A549 (cell line): ENCODE measurements at regions not wholly inside any gene's neighbourhood (a gene's known extent, or its start where the extent isn't known, plus 50 kb on each side); places are given as distances from the start of the nearest gene placed in this dataset.

Experiments used
- ATAC-seq, 2 experiments: fragments of 200-7000 bp in 1 of 2; fragments of >200 bp in 1 of 2; cut with Nextera tagmentation in 1 of 2; cut with Tn5 transposase in 1 of 2; 3 replicates each; pipeline versions ENCODE4 v1.8.0 to v1.9.1; 2018 to 2020; ENCODE audit warnings: mild to moderate bottlenecking in 1 of 2, moderate library complexity in 1 of 2
- CTCF ChIA-PET: fragments of 300-600 bp; sonication (Branson Sonifier 250); formaldehyde crosslinking; extraction: SDS; loops from one replicate; lab custom pipeline; 2021; ENCODE audit warnings: antibody characterized with exemption, inconsistent platforms; lab: Yijun Ruan, JAX
- POLR2A ChIA-PET: fragments of 350-600 bp; formaldehyde crosslinking; extraction: SDS; loops from one replicate; lab custom pipeline; 2021; ENCODE audit warnings: antibody characterized with exemption, inconsistent platforms; lab: Yijun Ruan, JAX
- DNase-seq, 2 experiments: peaks; one replicate each; pipeline versions ENCODE4 v3.0.0 to v3.0.0-alpha.2; 2011 to 2016; ENCODE audit warnings: low read depth in 1 of 2, low spot score in 1 of 2
- FAIRE-seq: peaks from 2 replicates; lab custom pipeline; 2011; peaks lifted over from hg19 to GRCh38; lab: Jason Lieb, UNC
- H3K27ac ChIP-seq, 2 experiments: fragments of >200 bp; sonication (Bioruptor Twin); formaldehyde crosslinking; 3 replicates each; pipeline ENCODE4 v1.5.1; 2016 to 2017
- H3K4me1 ChIP-seq: fragments of >200 bp; sonication (Bioruptor Twin); formaldehyde crosslinking; 3 replicates; pipeline ENCODE4 v1.6.1; 2016
- H3K4me2 ChIP-seq: fragments of >200 bp; sonication (Bioruptor Twin); formaldehyde crosslinking; 3 replicates; pipeline ENCODE4 v1.6.1; 2016
- H3K4me3 ChIP-seq: fragments of >200 bp; sonication (Bioruptor Twin); formaldehyde crosslinking; 3 replicates; pipeline ENCODE4 v1.5.1; 2016
- H3K9me3 ChIP-seq: fragments of >200 bp; sonication (Bioruptor Twin); formaldehyde crosslinking; 3 replicates; pipeline ENCODE4 v1.6.1; 2016
- ATOH8 ChIP-seq: fragments of 250-450 bp; sonication (Bioruptor Pico); IDR thresholded peaks from 2 replicates; pipeline ENCODE4 v1.5.0; 2020; ENCODE audit warnings: low read depth, mild to moderate bottlenecking, moderate library complexity
- CHD2 ChIP-seq: fragments of 150-350 bp; IDR thresholded peaks from 2 replicates; pipeline ENCODE4 v1.6.1; 2014; ENCODE audit warnings: low read length; ENCODE audit not compliant: partially characterized antibody
- CTCF ChIP-seq: fragments of >200 bp; sonication (Bioruptor Twin); formaldehyde crosslinking; IDR thresholded peaks from 3 replicates; pipeline ENCODE4 v1.5.1; 2016
- EHF ChIP-seq: fragments of 250-450 bp; sonication (Bioruptor Pico); IDR thresholded peaks from 2 replicates; pipeline ENCODE4 v1.5.0; 2020; ENCODE audit warnings: mild to moderate bottlenecking
- ELK1 ChIP-seq: fragments of 150-350 bp; IDR thresholded peaks from 2 replicates; pipeline ENCODE4 v1.6.1; 2014; ENCODE audit warnings: low read depth, mild to moderate bottlenecking, low read length
- EP300 ChIP-seq, 2 experiments: fragments of >200 bp; sonication (Bioruptor Twin); formaldehyde crosslinking; IDR thresholded peaks; 2 replicates in 1 of 2; 3 replicates in 1 of 2; pipeline ENCODE4 v1.6.1; 2016 to 2017
- ESRRA ChIP-seq: fragments of 150-350 bp; IDR thresholded peaks from 2 replicates; pipeline ENCODE4 v1.6.1; 2014; ENCODE audit warnings: mild to moderate bottlenecking, low read length, borderline replicate concordance
- HOXB13 ChIP-seq: fragments of 250-450 bp; sonication (Bioruptor Pico); IDR thresholded peaks from 2 replicates; pipeline ENCODE4 v1.5.0; 2020; ENCODE audit warnings: low read depth, mild to moderate bottlenecking, moderate library complexity
- JUN ChIP-seq, 2 experiments: fragments of >200 bp; sonication (Bioruptor Twin); formaldehyde crosslinking; IDR thresholded peaks; 2 replicates in 1 of 2; 3 replicates in 1 of 2; pipeline ENCODE4 v1.6.1; 2016 to 2017
- NFE2L2 ChIP-seq: fragments of 150-350 bp; conservative IDR thresholded peaks from 2 replicates; pipeline ENCODE4 v1.6.1; 2014; ENCODE audit warnings: low read length
- RAD21 ChIP-seq, 2 experiments: fragments of >200 bp in 1 of 2; sonication (Bioruptor Twin) in 1 of 2; formaldehyde crosslinking in 1 of 2; IDR thresholded peaks in 1 of 2; conservative IDR thresholded peaks in 1 of 2; 2 replicates in 1 of 2; 3 replicates in 1 of 2; pipeline ENCODE4 v1.6.1; 2012 to 2018; ENCODE audit warnings: inconsistent platforms in 1 of 2
- RARB ChIP-seq: fragments of 250-450 bp; sonication (Bioruptor Pico); IDR thresholded peaks from 2 replicates; pipeline ENCODE4 v1.8.0; 2021; ENCODE audit warnings: mild to moderate bottlenecking, moderate library complexity
- RFX5 ChIP-seq: fragments of 450-650 bp; IDR thresholded peaks from 2 replicates; pipeline ENCODE4 v1.7.1; 2014; ENCODE audit warnings: antibody characterized with exemption, mild to moderate bottlenecking, moderate library complexity
- RNF2 ChIP-seq: fragments of 200-600 bp; sonication (generic); IDR thresholded peaks from 2 replicates; pipeline ENCODE4 v1.6.1; 2016; ENCODE audit warnings: low read depth, mild to moderate bottlenecking, antibody characterized with exemption, moderate library complexity, borderline replicate concordance
- SMC3 ChIP-seq: fragments of >200 bp; sonication (Bioruptor Twin); formaldehyde crosslinking; IDR thresholded peaks from 3 replicates; pipeline ENCODE4 v1.6.1; 2018; ENCODE audit warnings: inconsistent platforms
- ZC3H11A ChIP-seq: fragments of 450-650 bp; IDR thresholded peaks from 2 replicates; pipeline ENCODE4 v1.6.1; 2014; ENCODE audit warnings: antibody characterized with exemption, mild to moderate bottlenecking
- ZFP36 ChIP-seq: fragments of 450-650 bp; IDR thresholded peaks from 2 replicates; pipeline ENCODE4 v1.6.1; 2014; ENCODE audit warnings: borderline replicate concordance; ENCODE audit not compliant: partially characterized antibody
- ZNF302 ChIP-seq: fragments of 250-450 bp; sonication (Bioruptor Pico); IDR thresholded peaks from 2 replicates; pipeline ENCODE4 v1.9.0; 2021; ENCODE audit warnings: inconsistent platforms, mild to moderate bottlenecking, moderate library complexity
- WGBS: methylation state at CpG from one replicate; pipeline ENCODE4 v1.1.6; 2017; ENCODE audit errors: missing lambda C conversion rate; 5-methylcytosine and 5-hydroxymethylcytosine counted together
- TF ChIP-seq, protein P1 (sequence below): IDR thresholded peaks from 2 replicates; pipeline ENCODE4 v1.6.1; 2012

DNA sequence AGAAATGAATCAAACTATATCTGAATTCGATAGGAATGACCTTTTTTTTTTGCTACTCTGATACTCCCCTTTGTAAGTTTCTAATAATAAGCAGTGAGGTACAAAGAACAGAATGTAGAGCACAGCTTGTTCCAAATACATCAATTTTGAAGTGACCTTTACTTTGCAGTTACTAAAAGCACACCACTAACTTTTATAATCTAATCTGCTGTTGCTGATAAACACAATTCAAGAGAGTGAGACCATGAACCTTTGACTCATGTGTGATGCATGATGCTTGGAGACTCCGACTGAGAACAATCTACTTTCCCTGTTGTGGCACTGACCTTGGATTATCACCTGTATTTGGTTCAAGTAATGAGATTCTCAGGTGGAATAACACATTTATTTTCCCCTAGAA, 91.6 kb upstream of the GNPDA2 start (continued):
- TF ChIP-seq ZC3H11A, result no peak
- no peak for TF ChIP-seq SMC3
- no peak for TF ChIP-seq EP300 (IDR thresholded peaks at IDR 0.05)

DNA sequence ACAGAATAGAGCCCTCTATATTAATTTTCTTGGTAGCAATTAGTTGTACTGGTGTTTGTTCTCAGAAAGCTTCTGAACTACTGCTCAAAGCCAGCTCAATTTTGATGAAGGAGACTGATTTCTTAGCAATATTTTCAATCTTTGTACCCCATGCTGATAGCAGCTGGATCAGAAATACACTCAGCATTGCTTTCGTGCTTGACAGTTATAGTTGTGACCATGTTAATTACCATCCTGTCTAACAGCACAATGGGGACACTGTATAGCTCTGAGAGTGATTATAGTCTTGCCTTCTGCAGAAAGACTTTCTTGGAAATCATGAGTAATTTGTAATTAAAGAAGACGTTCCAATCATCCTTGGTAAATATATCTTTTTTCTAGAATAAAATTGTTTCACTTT, 79.7 kb upstream of the GNPDA2 start:
- no peaks in the 10 kb centered on the region for H3K9me3 ChIP-seq
- ChIA-PET POLR2A (no interaction called here), CTCF (no interaction called here)
- H3K4me3 ChIP-seq, result no peak overlapping the region
- TF ChIP-seq ZFP36 (no peak), JUN (IDR thresholded peaks at IDR 0.05) (no peak), ELK1 (no peak), RAD21 (conservative IDR thresholded peaks at IDR 0.05 in 1 of 2, IDR thresholded peaks at IDR 0.05 in 1 of 2) (no peak), CHD2 (no peak), ZNF302 (CRISPR knock-in tag) (no peak)
- TF ChIP-seq, all 56 proteins: peak for 0
- DNase-seq (no peak), ATAC-seq (no peak), FAIRE-seq (no peak)
- WGBS, result 2% methylated on average over 2 of the region's 2 CpGs
- no peak overlapping the region for H3K27ac ChIP-seq
- no peak overlapping the region for H3K4me2 ChIP-seq
- H3K4me1 ChIP-seq, result no peaks in the 10 kb centered on the region

DNA sequence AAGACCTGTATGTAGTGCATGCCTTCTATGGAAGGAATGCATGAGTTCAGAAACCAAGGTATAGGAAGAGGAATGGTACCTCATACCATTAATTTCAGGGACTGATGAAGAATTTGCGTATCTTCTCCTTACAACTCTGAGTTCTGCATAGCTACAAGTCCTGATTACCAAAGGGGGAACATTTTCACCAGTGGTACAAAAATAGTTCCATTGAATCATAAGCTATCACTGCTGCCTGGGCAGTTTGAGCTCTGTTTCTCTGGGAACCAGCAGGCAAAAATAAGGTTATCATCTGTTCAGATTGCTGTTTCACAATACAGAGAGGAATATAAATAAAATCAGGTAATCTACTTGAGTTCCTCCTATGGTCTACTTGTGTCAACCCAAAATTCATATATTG, 77.9 kb upstream of the GNPDA2 start:
- no peak overlapping the region for H3K4me2 ChIP-seq
- H3K9me3 ChIP-seq, result no peaks in the 10 kb centered on the region
- ATAC-seq (no peak), DNase-seq (no peak), FAIRE-seq (no peak)
- 9% methylated on average over 1 of the region's 1 CpG for WGBS
- H3K4me3 ChIP-seq, result no peak overlapping the region
- H3K4me1 ChIP-seq, result no peaks in the 10 kb centered on the region
- no peak for TF ChIP-seq NFE2L2
- TF ChIP-seq ZNF302 (CRISPR knock-in tag), result no peak
- TF ChIP-seq CTCF, result no peak
- TF ChIP-seq, protein P1, sequence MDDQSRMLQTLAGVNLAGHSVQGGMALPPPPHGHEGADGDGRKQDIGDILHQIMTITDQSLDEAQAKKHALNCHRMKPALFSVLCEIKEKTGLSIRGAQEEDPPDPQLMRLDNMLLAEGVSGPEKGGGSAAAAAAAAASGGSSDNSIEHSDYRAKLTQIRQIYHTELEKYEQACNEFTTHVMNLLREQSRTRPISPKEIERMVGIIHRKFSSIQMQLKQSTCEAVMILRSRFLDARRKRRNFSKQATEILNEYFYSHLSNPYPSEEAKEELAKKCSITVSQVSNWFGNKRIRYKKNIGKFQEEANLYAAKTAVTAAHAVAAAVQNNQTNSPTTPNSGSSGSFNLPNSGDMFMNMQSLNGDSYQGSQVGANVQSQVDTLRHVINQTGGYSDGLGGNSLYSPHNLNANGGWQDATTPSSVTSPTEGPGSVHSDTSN, result no peak
- TF ChIP-seq RARB (CRISPR knock-in tag), result no peak
- no peak for TF ChIP-seq ATOH8 (CRISPR knock-in tag)
- no peak for TF ChIP-seq SMC3
- TF ChIP-seq HOXB13 (CRISPR knock-in tag), result no peak
- TF ChIP-seq ESRRA, result no peak
- TF ChIP-seq RFX5, result no peak
- TF ChIP-seq EHF, result no peak
- no peak for TF ChIP-seq RNF2
- CTCF ChIA-PET, result interaction anchor here (1.6 kb wide), 1 partner anchor 44 kb away, joined by 4 read pairs; no protein-coding TSS in a partner anchor
- POLR2A ChIA-PET, result no interaction called here
- no peak overlapping the region for H3K27ac ChIP-seq
